Kidney epithelial cell (primary cell): ENCODE measurements at regions not wholly inside any gene's neighbourhood (a gene's known extent, or its start where the extent isn't known, plus 50 kb on each side); places are given as distances from the start of the nearest gene placed in this dataset.

Experiments
- DNase-seq: peaks from one replicate; pipeline ENCODE4 v3.0.0-alpha.2; 2010; ENCODE audit warnings: low read depth
- H3K27me3 ChIP-seq: 2 replicates; pipeline ENCODE4 v1.6.0; 2011; ENCODE audit warnings: low read length; ENCODE audit not compliant: control insufficient read depth, insufficient read depth
- H3K36me3 ChIP-seq: 2 replicates; pipeline ENCODE4 v1.5.1; 2011; ENCODE audit warnings: low read length; ENCODE audit not compliant: control insufficient read depth, insufficient read depth
- H3K4me3 ChIP-seq: 2 replicates; pipeline ENCODE4 v1.5.1; 2011; ENCODE audit warnings: low read depth, mild to moderate bottlenecking, control low read depth, low read length
- TF ChIP-seq, protein P1 (sequence below): IDR thresholded peaks from 2 replicates; pipeline ENCODE4 v1.5.1; 2011; ENCODE audit warnings: mild to moderate bottlenecking, moderate library complexity, low read length, control low read depth, inconsistent platforms; ENCODE audit not compliant: insufficient read depth, poor library complexity, severe bottlenecking

DNA sequence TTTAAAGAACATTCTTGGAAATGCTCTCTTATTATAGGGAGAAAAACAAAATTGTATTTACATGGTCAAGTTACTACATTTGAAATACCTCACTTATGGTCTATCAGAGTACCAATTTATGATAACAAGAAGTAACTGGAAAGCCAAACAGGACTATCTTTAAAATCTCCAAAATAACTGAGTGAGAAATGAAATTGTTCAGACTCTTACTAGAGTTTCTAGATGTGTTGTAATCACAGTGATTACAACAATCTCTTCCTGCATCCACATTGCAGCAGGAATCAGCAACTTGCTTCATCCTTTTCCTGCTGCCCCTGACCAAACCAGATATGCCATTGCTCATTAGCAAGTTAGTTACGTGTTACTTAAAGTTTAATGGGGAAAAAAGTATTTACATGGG is 245.2 kb upstream of the SMIM31 start:
- TF ChIP-seq, protein P1, sequence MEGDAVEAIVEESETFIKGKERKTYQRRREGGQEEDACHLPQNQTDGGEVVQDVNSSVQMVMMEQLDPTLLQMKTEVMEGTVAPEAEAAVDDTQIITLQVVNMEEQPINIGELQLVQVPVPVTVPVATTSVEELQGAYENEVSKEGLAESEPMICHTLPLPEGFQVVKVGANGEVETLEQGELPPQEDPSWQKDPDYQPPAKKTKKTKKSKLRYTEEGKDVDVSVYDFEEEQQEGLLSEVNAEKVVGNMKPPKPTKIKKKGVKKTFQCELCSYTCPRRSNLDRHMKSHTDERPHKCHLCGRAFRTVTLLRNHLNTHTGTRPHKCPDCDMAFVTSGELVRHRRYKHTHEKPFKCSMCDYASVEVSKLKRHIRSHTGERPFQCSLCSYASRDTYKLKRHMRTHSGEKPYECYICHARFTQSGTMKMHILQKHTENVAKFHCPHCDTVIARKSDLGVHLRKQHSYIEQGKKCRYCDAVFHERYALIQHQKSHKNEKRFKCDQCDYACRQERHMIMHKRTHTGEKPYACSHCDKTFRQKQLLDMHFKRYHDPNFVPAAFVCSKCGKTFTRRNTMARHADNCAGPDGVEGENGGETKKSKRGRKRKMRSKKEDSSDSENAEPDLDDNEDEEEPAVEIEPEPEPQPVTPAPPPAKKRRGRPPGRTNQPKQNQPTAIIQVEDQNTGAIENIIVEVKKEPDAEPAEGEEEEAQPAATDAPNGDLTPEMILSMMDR = no peak
- no peak for DNase-seq
- Histone ChIP-seq H3K36me3 (no peaks in the 10 kb centered on the region), H3K27me3 (no peaks in the 10 kb centered on the region), H3K4me3 (no peak overlapping the region)

GRCh38 chr4:164509951-164510350 is 244.0 kb upstream of the SMIM31 start:
- no peak for DNase-seq

GRCh38 chr4:164512124-164512523 is 241.8 kb upstream of the SMIM31 start:
- no peaks in the 10 kb centered on the region for H3K27me3 ChIP-seq
- H3K36me3 ChIP-seq = no peaks in the 10 kb centered on the region
- TF ChIP-seq, protein P1 = no peak
- no peak for DNase-seq
- H3K4me3 ChIP-seq = no peak overlapping the region

More at GRCh38 chr4:164509951-164510350, 244.0 kb upstream of the SMIM31 start:
- Histone ChIP-seq H3K4me3 (no peak overlapping the region), H3K27me3 (no peaks in the 10 kb centered on the region), H3K36me3 (no peaks in the 10 kb centered on the region)
- TF ChIP-seq, protein P1 = no peak

DNA sequence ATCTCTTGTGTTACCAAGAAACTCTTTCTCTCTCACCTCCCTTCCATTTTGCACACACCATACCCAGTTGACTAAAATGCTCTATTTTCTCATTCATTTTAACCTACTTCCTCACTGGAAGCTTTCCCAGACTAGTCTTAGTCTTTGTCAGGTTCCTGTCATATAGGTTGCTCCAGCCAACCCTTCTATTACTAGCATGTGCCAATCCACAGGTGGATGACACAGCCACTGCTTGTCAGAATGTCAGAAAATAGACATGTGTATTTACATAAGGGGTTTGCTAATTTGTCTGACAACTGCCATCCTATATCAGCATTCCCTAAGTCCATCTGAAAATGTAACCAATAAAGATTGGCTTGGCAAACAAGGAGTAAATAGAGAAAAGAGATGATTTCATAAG is 239.2 kb upstream of the SMIM31 start:
- DNase-seq = no peak
- H3K27me3 ChIP-seq = no peaks in the 10 kb centered on the region
- TF ChIP-seq, protein P1 = no peak
- H3K4me3 ChIP-seq = no peak overlapping the region
- no peaks in the 10 kb centered on the region for H3K36me3 ChIP-seq

DNA sequence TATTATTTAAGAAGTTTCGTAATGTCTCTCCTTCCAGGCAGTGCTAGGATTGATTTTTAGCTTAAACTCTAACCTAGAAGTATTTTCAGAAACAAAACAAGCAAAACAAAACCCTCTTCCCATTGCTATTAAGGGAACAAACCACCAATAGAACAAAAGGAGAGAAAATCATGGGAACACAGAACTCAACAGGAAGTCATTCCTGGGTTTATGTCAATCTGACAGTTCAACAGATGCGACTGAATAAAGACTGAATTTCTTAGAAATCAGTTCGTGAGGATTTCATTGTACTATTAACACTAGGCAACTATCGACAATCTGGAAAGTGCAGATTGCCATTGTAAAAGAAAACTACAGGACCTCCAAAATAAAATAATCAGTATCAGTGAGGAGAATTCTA is 229.1 kb upstream of the SMIM31 start:
- TF ChIP-seq, protein P1 = no peak
- no peak for DNase-seq
- Histone ChIP-seq H3K4me3 (no peak overlapping the region), H3K36me3 (no peaks in the 10 kb centered on the region), H3K27me3 (no peaks in the 10 kb centered on the region)

- no peak for DNase-seq
- TF ChIP-seq, protein P1 = no peak
- Histone ChIP-seq H3K4me3 (no peak overlapping the region), H3K27me3 (no peaks in the 10 kb centered on the region), H3K36me3 (no peaks in the 10 kb centered on the region)
Observed at GRCh38 chr4:164526933-164527583, 226.9 kb upstream of the SMIM31 start.
